HG02970 (cell line): ENCODE measurements at regions not wholly inside any gene's neighbourhood (a gene's known extent, or its start where the extent isn't known, plus 50 kb on each side); places are given as distances from the start of the nearest gene placed in this dataset.
"Not testable (repeated sequence)": the region's sequence is repeated elsewhere in the genome, so short reads cannot be mapped to it uniquely, and the experiment has no call there.

Experiments
- ATAC-seq: cut with Tn5 transposase; IDR thresholded peaks from one replicate; pipeline ENCODE4 v1.9.1; 2021; ENCODE audit warnings: mild to moderate bottlenecking, moderate library complexity, moderate number of reproducible peaks; ENCODE audit not compliant: unreplicated experiment, low FRiP score

DNA sequence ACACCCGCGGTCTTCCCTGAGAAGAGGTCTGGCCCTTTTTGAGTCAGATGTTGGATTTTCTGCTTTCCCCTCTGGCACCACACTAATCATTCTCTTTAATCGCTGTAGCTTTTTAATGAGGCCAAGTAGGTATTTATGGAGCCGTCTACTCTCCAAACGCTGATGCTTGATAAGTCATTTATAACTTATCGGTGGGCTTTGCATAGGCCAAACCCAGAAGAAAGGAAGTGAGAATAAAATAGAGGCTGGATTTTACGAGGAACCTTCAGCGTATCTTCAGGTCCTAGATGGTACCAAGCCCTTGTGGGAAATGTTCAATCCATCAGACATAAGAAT lies 142.5 kb upstream of the CTAGE1 start:
- no peak for ATAC-seq

DNA sequence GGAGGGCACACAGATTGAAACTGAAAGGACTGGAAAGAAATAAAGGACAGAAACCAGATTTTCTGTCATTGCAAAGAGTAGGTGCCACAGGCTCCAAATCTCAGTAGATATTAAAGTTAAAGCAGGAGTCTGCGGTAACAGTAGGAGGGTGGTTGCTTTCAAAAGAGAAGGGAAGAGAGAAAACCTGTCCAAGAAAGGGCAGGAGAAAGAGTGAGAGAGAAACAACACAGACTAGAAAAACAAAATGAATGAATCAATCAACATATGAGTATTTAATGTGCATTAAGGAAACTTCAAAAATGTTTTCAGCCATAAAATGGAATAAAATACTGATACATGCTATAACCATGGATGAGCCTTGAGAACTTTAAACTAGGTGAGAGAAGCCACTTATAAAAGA lies 143.1 kb upstream of the CTAGE1 start:
- no peak for ATAC-seq

DNA sequence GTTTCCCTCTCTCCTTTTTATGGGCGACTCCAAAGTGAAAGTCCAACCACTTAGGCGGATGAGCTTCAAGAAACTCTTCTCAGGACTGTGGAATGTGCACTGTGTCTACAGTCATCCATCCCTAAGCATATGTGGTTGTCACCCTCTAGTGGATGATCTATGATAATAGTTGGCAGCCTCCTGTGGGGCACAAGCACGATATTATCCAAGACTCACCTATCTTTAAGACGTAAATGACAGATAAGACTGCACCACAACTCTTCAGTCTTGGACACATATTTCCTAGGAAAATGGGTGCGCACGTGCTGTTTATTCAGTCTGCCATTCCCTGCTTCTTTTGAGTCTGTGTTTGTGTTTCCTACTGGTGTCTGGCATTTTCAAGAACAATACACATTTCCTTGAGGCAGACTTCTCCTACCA lies 145.5 kb upstream of the CTAGE1 start:
- no peak for ATAC-seq

DNA sequence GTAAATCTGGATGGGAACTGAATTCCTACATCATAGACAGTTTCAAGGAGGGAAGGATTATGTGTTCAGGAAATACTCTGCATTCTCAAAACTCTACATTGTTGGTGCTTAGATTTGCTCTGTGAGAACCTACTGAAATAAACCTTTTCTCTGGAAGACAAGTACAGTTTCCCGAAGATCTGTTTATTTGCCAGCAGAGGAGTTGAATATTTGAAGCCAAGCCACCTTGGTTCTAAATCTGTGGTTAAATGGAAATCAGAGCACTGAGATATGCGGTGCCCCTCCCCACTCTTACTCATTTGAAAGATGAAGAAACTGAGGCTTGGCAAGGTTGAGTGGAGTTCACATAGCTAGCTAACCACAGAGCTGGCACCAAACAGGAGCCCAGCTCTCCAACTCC lies 146.3 kb upstream of the CTAGE1 start:
- no peak for ATAC-seq

DNA sequence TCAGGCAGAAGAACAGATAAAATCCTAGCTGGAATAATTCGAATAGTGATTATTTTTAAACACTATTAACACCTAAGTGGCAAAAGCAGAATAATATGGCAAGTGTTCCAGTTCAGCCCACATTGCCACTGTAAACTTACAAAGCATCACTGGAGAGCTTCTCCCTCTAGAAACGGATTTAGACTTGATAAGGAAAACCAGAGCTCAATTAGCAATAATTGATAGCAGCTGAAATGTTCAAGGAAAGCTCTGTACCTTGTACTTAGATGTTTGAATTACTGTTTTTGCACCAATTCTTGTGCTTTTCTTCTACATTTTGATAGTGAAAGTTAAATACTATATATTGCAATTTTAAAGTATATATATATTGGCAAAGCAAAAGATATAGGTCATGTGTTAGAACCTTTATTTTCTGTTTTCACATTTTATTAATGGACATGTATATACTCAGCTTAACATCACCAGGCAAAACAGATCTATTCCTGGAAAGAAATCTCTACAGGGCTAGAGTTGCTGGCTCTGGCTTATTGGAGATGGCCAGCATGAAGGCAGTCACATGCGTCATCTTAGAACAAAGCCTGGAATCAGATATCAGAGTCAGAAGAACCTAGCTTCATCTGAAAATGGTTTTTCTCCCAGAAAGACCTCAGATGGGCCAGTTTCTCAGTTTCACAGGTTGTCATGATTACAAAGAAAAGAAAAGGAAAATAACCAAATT lies 149.1 kb upstream of the CTAGE1 start:
- no peak for ATAC-seq

DNA sequence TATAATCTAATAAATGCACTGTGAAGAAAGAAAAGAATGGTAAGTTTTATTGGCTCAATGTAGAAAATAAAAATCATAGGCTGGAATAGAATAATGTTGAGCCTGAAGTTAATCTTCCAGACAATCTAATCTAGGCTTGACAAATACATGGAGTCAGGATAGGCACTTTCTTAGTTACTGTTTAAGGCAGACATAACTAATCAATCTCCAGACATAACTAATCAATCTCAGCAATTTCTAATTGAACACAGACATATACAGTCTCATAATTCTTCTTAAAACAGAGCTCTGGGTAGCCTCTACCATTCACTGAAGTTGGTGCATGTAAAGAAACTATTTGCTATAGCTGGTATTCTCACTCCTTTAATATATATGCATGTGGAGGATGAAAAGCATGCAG lies 150.1 kb upstream of the CTAGE1 start:
- no peak for ATAC-seq

DNA sequence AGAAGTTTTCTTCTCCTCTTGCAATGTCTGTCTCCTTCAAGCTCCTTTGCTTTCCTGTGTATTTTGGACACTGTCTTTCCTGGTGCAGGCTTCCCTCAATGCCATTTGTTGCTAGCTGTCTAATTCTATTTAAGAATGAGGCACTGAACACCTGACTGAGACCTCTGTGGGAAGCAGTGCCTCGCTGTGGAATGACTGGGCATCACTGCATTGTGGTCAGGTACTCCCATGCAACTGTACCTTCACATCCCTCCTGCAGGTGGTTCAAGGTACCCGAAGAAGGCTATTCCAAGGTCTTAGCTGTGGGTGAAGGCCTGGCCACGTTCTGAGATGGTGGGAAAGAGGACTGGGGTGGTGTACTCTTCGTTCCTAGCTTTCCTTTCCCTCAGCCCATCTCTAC lies 152.8 kb upstream of the CTAGE1 start:
- no peak for ATAC-seq

DNA sequence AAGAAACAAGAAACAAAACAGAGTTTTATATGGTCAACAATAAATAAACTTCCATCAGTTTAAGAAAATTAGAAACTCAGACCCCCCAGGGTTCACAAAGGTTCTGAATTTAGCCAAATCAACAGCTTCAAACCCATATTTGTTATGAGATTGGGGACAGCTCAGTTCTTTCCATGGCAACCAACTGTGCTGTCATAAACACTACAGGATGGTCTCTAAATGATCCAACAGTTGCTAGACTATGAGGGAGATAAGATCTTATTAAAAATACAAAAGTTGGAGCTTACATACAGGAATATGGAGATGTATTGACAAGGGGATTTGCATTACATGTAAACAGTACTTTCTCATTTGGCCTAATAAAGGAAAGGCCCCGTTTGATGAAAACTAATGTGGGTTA lies 154.6 kb upstream of the CTAGE1 start:
- ATAC-seq: no peak

DNA sequence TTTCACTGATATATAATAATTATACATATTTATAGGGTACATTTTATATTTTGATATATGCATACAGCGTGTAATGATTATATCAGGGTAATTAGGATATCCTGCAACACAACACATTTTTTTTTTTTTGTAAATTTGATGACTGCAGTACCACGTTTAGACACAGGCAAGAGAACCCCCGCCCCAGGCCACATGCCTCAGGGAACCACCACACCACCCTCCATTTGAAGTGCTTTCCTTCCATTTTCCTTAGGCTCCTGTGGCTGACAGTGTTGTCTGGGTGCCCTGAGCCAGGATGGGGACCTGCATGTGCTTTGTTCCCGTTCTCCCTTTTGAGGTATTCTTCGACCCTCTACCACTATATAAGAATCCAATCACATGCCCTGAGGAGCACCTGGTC lies 161.6 kb upstream of the CTAGE1 start:
- no peak for ATAC-seq

DNA sequence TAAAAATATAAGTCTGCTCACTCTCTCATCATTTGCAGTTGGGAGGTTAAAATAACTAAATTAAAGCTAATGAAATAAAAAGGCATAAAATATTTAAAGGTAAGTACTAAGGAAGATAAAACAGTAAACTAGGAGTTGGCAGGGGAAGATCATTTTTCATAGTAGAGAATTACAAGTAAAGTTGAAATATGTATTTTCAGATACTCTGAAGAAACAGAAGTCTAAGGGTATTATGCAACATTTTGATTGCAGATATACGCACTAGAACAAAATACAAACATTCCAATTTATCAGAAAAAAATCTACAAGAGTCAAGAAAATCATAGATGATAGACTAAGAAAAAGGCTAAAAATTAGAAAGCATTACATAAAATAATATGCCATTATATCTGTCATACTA lies 167.6 kb upstream of the CTAGE1 start:
- no peak for ATAC-seq

DNA sequence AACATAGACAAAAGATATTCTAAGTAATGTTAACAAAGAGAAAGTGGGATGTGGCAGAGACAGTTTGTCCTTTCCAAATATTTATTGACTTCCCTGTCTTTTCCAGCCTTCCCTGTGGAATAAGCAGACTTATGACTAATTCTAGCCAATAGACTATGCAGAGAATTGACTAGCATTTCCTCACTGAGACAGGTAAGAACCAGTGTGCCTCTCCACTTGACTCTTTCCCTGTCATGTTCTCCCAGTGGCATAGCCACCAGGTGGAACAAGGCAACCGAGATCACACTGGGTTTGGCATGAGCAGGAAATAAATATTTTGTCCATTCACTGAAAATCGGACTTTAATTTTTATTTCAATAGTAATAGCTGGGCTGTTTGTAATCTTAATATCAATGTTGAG lies 168.1 kb upstream of the CTAGE1 start:
- no peak for ATAC-seq

DNA sequence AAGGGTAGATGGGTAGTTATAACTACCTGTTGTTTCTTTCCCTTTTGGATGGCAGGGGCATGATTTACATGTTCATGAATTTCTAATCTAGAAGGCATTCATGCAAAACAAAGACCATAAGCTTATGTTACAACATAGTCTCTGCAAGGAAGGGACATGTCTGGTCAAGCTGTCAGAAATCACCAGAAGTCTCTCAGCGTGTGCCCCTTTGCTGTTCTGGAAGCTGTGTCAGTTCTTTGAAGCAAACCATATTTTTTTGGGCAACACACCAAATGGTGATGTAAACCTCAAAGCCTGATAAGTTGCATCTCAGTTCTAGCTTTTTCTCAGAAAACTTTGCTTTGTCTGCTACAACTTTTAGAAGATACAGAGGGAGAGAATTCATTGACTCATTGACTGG lies 173.5 kb upstream of the CTAGE1 start:
- ATAC-seq: no peak

DNA sequence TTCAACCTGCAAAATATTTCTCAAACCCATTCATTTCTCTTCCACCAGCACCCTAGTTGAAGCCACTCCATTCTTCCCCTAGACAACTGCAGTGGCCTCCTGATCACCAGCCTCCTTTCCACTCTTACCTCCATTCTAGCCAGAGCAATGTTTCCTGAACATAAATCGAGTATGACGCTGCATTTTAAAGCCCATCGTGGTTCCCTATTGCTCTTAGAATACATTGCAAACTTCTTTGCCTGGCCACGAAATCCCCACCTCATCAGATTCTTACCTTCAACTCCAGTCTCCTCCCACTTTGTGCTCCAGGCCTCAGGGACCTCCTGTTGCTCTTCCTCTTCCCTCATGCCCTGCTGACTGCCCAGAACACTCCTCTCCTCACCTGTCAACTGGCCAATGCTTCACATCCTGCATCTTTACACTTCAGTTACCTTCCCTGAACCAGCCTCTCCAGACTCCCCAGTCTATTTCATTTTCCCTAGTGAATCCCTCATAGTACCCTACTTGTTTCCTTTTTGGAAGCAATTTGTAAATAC lies 176.5 kb upstream of the CTAGE1 start:
- ATAC-seq: no peak

DNA sequence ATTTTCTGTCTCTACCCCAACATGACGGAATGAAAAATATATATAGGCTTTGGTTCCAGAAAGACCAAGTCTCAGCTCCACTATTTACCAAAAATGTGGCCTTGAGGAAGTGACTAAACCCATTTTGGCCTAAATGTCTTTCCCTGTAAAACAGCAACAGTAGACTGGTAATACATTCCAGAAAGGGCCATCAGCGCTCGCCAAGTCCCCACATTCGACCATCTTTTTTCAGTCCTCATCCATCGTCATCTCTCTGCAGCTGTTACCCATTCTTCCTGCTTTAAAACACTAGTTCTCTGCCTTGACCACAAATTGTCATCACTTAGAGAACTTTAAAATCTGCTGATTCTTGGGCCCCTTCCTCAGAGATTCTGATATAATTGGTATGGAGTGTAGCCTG lies 183.8 kb upstream of the CTAGE1 start:
- ATAC-seq: no peak

DNA sequence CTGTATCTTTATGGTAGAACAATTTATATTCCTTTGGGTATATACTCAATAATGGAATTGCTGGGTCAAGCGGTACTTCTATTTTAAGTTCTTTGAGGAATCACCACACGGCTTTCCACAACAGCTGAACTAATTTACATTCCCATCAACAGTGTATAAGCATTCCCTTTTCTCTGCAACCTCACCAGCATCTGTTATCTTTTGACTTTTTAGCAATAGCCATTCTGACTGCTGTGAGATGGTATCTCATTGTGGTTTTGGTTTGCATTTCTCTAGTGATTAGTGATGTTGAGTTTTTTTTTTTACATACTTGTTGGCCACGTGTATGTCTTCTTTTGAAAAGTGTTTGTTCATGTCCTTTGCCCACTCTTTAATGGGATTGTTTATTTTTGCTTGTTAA lies 184.7 kb upstream of the CTAGE1 start:
- not testable (repeated sequence) for ATAC-seq

DNA sequence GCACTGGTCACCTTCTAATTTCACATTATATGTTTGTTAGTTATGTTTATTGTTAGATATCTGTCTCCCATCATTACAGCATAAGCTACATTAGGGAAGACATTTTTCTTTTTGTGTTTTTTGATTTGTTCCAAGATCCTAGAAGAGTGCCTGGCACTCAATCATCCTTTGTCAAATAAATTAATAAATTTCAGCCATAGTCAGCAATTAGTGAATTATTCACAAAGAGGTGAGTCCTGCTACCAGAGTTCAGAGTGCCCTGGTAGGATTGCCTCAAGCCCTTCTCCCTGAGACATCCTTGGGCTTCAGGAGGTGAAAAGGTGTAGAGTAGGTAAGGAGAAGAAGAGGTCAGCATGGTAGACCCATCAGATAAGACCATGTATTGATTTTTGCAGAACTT lies 186.2 kb upstream of the CTAGE1 start:
- ATAC-seq: no peak

DNA sequence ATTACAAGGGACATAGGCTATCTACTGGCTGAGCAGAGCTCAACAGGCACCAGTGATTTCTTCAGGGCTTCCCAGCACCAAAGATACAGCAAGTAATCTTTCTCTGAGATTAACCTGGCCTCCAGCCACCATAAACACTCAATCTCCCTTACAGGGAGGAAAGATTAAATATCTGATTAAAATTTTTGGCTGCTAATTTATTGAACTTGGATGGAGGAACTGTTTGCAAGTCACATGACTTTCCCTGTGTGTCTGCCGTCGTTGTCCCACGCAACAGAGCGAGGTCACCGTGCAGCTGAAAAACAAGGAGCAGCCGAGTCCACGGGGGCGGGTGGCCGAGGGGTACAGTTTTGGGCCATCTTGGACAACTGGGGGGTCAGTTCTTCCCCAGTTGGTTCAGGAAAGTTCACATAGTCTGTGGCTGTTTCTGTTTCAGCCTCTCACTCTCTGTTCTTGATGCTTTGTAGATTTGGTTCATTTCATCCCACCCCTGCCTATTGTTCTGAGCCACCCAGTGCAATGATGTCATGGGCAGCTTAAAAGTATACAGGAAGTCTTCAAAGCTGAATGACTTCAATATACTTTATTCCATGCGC lies 186.8 kb upstream of the CTAGE1 start:
- ATAC-seq: no peak

DNA sequence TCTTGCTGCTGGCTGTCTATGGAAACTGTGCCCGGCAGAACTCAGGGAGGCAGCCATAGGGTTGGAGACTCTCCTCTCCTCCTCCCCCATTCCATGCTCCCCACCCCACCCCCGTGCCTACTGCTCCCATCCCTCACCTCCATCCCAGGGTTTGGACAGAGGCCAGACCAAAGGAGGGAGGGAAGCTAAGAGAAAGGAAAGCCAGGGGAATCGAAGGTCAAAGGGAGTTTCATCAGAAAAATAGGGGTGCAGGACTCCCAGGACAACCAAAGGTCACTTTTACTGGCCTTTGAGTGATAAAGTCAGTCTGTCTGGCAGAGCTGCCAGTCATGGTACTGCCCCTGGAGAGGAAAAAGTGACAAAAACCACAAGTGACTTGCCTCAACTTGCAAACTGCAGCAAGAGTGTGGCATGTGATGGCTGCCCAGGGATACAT lies 187.3 kb upstream of the CTAGE1 start:
- no peak for ATAC-seq

DNA sequence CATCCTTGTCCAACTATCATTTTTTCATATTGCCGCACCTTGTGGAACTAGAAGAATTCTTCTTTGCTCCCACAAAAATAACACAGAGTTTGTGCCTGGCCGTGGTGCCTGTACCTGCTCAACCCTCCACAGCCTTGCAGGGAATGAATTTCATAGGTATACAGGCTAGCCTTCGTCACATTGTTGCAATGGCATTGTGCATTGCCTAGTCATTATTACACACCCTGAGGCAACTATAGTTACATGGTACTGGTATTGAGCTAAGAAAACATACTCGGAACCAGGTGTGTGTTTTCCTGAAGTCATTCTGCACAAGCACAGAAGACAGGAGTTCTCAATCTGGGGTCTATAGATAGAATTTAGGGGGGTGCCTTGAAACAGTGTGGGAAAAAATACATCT lies 188.0 kb upstream of the CTAGE1 start:
- no peak for ATAC-seq

DNA sequence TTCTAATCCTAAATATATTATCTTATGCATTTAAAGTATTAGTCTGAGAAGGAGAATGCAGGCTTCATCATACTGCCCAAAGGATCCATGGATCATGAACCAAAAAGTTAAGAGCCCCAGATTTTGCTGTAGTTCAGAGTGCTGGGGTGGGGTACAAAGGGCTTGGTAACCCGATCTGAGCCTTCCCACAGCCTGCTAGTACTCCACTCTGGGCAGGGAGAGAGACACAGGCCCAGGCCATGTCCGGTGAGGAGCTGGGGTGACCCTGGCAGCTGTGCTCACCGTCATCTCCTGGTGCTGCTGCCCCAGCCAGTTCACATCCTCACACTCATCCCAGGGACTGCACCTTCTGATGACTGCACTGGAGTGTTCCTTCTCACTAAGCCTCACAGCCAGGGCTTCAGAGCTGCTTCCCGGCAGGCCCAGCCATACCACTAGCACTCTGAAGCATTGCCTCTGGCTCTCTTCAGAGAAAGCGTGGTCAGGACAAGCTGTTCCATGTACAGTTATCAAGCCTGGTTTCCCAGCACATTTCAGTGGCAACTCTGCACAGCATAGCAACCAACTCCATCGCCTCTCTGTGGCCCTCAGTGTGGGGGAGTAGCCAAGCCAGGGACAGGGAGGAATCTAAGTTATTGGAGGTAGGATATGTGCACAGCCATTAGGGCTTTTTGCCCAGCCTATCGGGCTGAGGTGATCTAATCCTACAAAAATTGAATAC lies 189.0 kb upstream of the CTAGE1 start:
- no peak for ATAC-seq

DNA sequence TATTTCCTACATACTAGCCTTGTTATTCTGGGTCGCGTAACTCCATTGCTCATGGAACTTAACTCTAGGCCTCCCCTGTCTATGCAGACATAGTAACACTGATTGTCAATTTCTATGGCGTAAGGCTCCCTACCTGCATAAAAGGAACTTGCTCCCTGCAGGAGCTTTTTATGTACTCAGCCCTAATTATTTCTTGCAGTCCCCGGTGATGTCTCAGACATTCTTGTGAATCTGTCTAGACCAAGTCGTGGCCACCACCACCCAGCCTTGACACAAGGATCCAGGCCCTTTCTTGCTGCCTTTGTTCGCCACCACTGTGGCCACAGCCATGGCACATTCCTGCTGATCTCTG lies 189.5 kb upstream of the CTAGE1 start:
- ATAC-seq: no peak

DNA sequence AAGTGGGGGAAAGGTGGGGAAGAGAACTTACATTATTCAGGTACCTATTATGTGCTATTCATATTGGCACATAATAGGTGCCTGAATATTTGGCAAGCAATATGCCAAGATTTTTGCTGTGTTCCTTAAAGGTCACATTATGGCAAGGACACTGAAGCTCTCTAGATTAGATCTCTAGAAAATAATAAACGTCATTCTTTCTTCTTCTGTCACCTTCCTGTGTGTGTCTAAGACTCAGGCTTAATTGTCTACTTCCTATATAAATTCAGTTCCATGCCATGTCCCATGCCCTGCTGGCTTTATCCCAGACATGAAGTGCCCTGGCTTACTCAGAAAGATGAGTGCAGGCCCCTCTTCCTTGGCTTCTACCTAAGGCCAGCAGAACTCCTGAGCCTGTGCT lies 191.1 kb upstream of the CTAGE1 start:
- no peak for ATAC-seq
